BLaER1 treated with 17β-estradiol and CSF1 and Interleukin-3, amounts not matched to agents 10 nM and 100 nM (cell line): ENCODE measurements at regions not wholly inside any gene's neighbourhood (a gene's known extent, or its start where the extent isn't known, plus 50 kb on each side); places are given as distances from the start of the nearest gene placed in this dataset.

Experiments used
- H3K27ac ChIP-seq, 11 experiments: shearing (Covaris generic); formaldehyde crosslinking; 2 replicates each; pipeline ENCODE4 v1.8.1; 2022
- H3K27me3 ChIP-seq, 11 experiments: shearing (Covaris generic); formaldehyde crosslinking; 2 replicates each; pipeline ENCODE4 v1.8.1; 2022
- H3K36me3 ChIP-seq, 11 experiments: shearing (Covaris generic); formaldehyde crosslinking; 2 replicates each; pipeline ENCODE4 v1.8.1; 2022
- H3K4me1 ChIP-seq, 10 experiments: shearing (Covaris generic); formaldehyde crosslinking; 2 replicates each; pipeline ENCODE4 v1.8.1; 2022
- H3K4me2 ChIP-seq, 11 experiments: shearing (Covaris generic); formaldehyde crosslinking; 2 replicates each; pipeline ENCODE4 v1.8.1; 2022
- H3K4me3 ChIP-seq, 10 experiments: shearing (Covaris generic); formaldehyde crosslinking; 2 replicates each; pipeline ENCODE4 v1.8.1; 2022
- H3K9ac ChIP-seq, 11 experiments: shearing (Covaris generic); formaldehyde crosslinking; 2 replicates each; pipeline ENCODE4 v1.8.1; 2022
- H3K9me3 ChIP-seq, 11 experiments: shearing (Covaris generic); formaldehyde crosslinking; replicated peaks in 1 of 11; 2 replicates each; pipeline ENCODE4 v1.8.1; 2022
- H4K20me1 ChIP-seq, 11 experiments: shearing (Covaris generic); formaldehyde crosslinking; 2 replicates each; pipeline ENCODE4 v1.8.1; 2022
- Cebpa-rat ChIP-seq, 11 experiments: shearing (Covaris generic); IDR thresholded peaks; 2 replicates each; pipeline ENCODE4 v1.8.1; 2022

DNA sequence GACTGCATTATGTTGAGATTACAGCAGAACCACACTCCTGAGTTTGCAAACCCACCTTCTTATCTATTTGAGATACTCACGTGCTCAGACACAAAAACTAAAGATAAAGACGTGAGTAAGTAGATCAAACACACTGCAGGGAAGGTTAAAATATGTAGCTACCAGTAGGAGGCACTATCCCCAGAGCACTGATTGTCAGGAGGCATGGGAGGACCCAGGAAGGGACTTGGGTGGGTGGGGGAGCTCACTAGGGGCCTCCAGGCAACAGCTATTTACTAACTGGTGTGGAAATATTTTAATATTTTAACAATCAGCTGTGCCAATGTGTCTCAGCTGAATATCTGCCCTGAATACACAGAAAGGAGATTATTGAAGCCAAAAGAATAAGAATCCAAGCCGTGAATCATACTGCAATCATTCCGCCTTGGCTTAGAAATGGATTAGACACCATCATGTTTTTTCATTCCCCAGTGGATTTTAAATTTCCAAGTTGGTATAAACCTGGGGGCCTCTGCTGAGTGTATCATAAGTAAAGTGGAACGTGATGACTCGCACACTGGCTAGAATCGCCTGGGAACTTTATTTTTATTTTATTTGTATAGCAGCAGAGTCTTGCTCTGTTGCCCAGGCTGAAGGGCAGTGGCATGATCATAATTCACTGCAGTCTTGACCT, 73.2 kb upstream of the CACNA1A start:
- Histone ChIP-seq H3K36me3 (no peaks in the 10 kb centered on the region), H3K27me3 (no peaks in the 10 kb centered on the region)

GRCh38 chr19:13576726-13577125, 70.4 kb upstream of the CACNA1A start:
- Histone ChIP-seq H3K4me1 (no peaks in the 10 kb centered on the region), H3K4me3 (no peak overlapping the region), H4K20me1 (no peaks in the 10 kb centered on the region), H3K27ac (no peak overlapping the region), H3K9me3 (peaks cover 12 to 36% (median 16%) of the 10 kb centered on the region in 11 experiments), H3K9ac (no peak overlapping the region), H3K27me3 (no peaks in the 10 kb centered on the region), H3K4me2 (no peak overlapping the region), H3K36me3 (no peaks in the 10 kb centered on the region)
- no peak for TF ChIP-seq Cebpa-rat (IDR thresholded peaks at IDR 0.05)

More for the DNA sequence above, 73.2 kb upstream of the CACNA1A start:
- no peak for TF ChIP-seq Cebpa-rat (IDR thresholded peaks at IDR 0.05)
- H3K27ac ChIP-seq: no peak overlapping the region
- H3K9me3 ChIP-seq: peaks cover 12 to 36% (median 16%) of the 10 kb centered on the region in 11 experiments
- H3K9ac ChIP-seq: no peak overlapping the region
- H3K4me3 ChIP-seq: no peak overlapping the region
- no peaks in the 10 kb centered on the region for H4K20me1 ChIP-seq
- no peaks in the 10 kb centered on the region for H3K4me1 ChIP-seq
- H3K4me2 ChIP-seq: no peak overlapping the region

- Histone ChIP-seq H3K4me2 (no peak overlapping the region), H3K9ac (no peak overlapping the region), H3K4me3 (no peak overlapping the region), H3K9me3 (peaks cover 12 to 36% (median 16%) of the 10 kb centered on the region in 11 experiments), H3K27ac (no peak overlapping the region), H4K20me1 (no peaks in the 10 kb centered on the region), H3K27me3 (no peaks in the 10 kb centered on the region), H3K36me3 (no peaks in the 10 kb centered on the region), H3K4me1 (no peaks in the 10 kb centered on the region)
- no peak for TF ChIP-seq Cebpa-rat (IDR thresholded peaks at IDR 0.05)
Measured at GRCh38 chr19:13574933-13575332, 68.7 kb upstream of the CACNA1A start.

GRCh38 chr19:13573056-13573667, 66.9 kb upstream of the CACNA1A start:
- H3K4me1 ChIP-seq: no peaks in the 10 kb centered on the region
- H3K4me3 ChIP-seq: no peak overlapping the region
- no peak overlapping the region for H3K27ac ChIP-seq
- H3K9ac ChIP-seq: no peak overlapping the region
- H3K36me3 ChIP-seq: no peaks in the 10 kb centered on the region
- peaks cover 12 to 24% (median 16%) of the 10 kb centered on the region in 11 experiments for H3K9me3 ChIP-seq
- no peaks in the 10 kb centered on the region for H4K20me1 ChIP-seq
- no peaks in the 10 kb centered on the region for H3K27me3 ChIP-seq
- no peak for TF ChIP-seq Cebpa-rat (IDR thresholded peaks at IDR 0.05)
- no peak overlapping the region for H3K4me2 ChIP-seq

DNA sequence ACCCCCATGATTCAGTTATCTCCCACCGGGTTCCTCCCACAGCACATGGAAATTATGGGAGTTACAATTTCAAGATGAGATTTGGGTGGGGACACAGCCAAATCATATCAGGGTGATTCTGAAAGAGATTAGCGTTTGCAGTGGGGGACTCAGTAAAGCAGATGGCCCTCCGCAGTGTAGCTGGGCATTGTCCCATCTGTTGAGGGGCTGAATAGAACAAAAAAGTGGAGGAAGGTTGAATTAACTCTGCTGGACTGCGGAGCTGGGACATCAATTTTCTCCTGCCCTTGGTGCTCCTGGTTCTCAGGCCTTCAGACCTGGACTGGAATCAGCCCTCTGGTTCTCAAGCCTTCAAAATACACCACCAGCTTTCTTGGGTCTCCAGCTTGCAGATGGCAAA, 55.2 kb upstream of the CACNA1A start:
- H3K36me3 ChIP-seq: no peaks in the 10 kb centered on the region
- no peak for TF ChIP-seq Cebpa-rat (IDR thresholded peaks at IDR 0.05)
- no peak overlapping the region for H3K9ac ChIP-seq
- H3K27ac ChIP-seq: no peak overlapping the region
- 0 out of 22 replicates have a peak, but pooled peaks cover 0 to 11% (median 0%) of the 10 kb centered on the region in 11 experiments for H3K9me3 ChIP-seq
- no peaks in the 10 kb centered on the region for H4K20me1 ChIP-seq
- no peak overlapping the region for H3K4me2 ChIP-seq
- no peak overlapping the region for H3K4me3 ChIP-seq
- H3K4me1 ChIP-seq: peaks cover 0 to 15% (median 5%) of the 10 kb centered on the region in 10 experiments; a peak in 10 of 20 replicates
- no peaks in the 10 kb centered on the region for H3K27me3 ChIP-seq

DNA sequence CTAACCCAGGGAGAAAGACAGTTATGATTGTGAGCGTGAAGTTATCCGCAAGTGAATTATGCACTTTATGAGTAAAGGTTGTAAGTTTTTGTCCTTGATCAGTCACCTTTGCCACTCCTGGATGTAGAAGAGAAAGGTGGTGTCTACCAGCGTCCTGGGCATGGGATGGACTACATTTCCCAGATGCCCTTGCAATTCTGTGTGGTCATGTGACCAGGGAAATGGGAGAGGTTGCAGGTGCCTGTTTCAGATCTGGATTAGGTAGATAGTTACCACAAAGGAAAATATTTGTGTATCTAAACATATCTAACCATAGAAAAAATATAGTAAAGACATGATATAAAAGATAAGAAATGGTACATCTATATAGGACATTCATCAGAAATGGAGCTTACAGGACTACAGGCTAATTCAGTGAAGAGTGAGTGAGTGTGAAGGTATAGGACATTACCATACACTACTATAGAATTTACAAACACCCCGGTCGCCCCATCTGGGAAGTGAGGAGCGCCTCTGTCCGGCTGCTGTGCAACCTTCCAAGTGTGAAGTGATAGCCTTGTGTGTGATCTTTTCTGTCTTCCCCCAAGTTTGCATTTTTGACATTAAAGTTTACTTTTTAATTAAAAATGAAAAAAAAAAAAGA, 51.6 kb upstream of the CACNA1A start:
- Histone ChIP-seq H3K27me3 (no peaks in the 10 kb centered on the region), H3K9me3 (0 out of 22 replicates have a peak, but pooled peaks cover 0 to 11% (median 0%) of the 10 kb centered on the region in 11 experiments)

DNA sequence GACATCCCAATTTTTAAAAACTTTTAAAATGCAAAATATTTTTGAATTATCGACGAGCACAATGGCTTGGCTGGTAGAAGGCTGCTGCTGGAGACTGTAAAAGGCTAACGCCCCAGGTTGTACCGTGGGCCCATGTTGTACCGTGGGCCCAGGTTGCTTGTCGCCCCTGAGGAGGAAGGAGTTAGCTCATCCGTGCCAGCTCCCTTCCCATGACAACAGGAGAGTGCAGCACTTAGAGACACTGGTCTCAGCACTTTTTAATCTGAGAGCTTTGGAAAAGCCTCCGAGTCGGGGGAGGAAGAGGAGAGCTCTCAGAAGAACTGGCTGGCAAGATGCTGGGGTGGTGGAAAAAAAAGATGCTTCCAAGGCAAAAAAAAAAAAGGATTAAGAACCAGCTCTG, 50.3 kb upstream of the CACNA1A start:
- Histone ChIP-seq H3K9me3 (0 out of 22 replicates have a peak, but pooled peaks cover 0 to 9% (median 0%) of the 10 kb centered on the region in 11 experiments), H3K4me1 (peaks cover 0 to 15% (median 5%) of the 10 kb centered on the region in 10 experiments; a peak in 10 of 20 replicates), H3K4me2 (no peak overlapping the region), H4K20me1 (no peaks in the 10 kb centered on the region), H3K27ac (no peak overlapping the region), H3K27me3 (no peaks in the 10 kb centered on the region), H3K4me3 (no peak overlapping the region), H3K36me3 (no peaks in the 10 kb centered on the region), H3K9ac (no peak overlapping the region)
- TF ChIP-seq Cebpa-rat (IDR thresholded peaks at IDR 0.05): no peak

More for the DNA sequence above, 51.6 kb upstream of the CACNA1A start:
- TF ChIP-seq Cebpa-rat (IDR thresholded peaks at IDR 0.05): no peak
- Histone ChIP-seq H3K4me3 (no peak overlapping the region), H3K9ac (no peak overlapping the region), H3K4me2 (no peak overlapping the region), H3K27ac (no peak overlapping the region), H3K36me3 (no peaks in the 10 kb centered on the region), H3K4me1 (peaks cover 0 to 15% (median 5%) of the 10 kb centered on the region in 10 experiments; a peak in 10 of 20 replicates), H4K20me1 (no peaks in the 10 kb centered on the region)
